ENCODE measurements at regions not wholly inside any gene's neighbourhood (a gene's known extent, or its start where the extent isn't known, plus 50 kb on each side); places are given as distances from the start of the nearest gene placed in this dataset.
"Not testable (repeated sequence)": the region's sequence is repeated elsewhere in the genome, so short reads cannot be mapped to it uniquely, and the experiment has no call there.

GRCh38 chr5:179457612-179458011, 92.7 kb upstream of the RUFY1 start:
- no peak for DNase-seq (ENCODE audit: low read depth in 4 of 4, low spot score in 2 of 4)

DNA sequence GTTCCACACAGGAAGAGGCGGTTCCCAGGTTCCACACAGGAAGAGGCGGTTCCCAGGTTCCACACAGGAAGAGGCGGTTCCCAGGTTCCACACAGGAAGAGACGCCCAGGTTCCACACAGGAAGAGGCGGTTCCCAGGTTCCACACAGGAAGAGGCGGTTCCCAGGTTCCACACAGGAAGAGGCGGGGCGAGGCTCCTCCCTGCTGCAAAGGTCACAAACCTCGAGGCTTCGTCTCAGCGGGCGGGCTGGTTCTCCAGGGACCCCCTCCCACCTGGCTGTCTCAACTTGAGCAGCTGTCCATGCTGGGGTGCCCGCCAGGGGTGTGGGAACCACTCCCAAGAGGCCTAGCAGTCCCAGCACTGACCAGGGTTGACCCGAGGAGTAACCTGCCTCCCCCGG, 94.3 kb upstream of the RUFY1 start:
- not testable (repeated sequence) for DNase-seq (ENCODE audit: low read depth in 4 of 4, low spot score in 2 of 4)

GRCh38 chr5:179455320-179455719, 95.0 kb upstream of the RUFY1 start:
- DNase-seq (ENCODE audit: low read depth in 4 of 4, low spot score in 2 of 4), result no peak

GRCh38 chr5:179454356-179454755, 96.0 kb upstream of the RUFY1 start:
- no peak for DNase-seq (ENCODE audit: low read depth in 4 of 4, low spot score in 2 of 4)

- no peak for DNase-seq (ENCODE audit: low read depth in 4 of 4, low spot score in 2 of 4)
Measured at GRCh38 chr5:179453616-179454015, 96.7 kb upstream of the RUFY1 start.

DNA sequence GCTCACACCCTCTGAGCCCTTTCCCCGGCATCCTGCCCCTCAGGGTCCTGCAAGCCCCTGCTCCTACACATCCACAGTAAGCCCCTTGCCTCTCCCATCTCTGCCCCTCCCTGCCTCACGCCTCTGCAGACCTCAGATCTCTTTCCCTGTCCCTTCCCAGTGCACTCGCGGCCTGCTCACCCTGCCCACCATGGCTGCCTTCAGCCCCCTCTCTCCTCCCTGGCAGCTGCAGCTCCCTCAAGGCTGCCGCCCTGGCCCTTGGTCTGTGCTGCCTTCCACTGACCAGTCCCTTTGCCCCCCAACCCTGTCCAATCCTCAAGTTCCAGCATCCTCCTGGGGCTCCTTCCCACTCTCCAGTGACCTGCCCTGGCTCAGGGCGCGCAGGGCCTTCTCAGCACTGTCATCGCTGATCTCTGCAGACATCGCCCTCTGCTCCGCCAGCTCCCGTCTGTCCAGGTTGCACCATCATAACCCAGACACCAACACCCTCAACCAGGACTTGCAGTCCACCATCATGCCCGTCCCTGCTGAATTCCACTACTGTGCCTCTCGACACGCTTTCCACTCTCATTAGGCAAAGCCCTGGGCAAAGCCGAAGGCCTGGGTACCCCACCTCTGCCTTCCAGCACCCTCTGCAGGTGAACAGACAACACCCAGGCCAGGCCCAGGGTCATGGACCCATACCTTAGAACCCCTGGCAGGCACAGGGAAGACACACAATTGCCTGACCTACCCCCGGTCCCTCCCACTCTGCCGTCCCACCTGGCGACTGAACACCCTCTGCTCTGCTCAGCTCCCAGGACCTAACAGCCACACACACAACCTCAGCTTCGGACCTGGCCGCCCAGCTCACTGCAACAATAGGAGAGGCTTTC, 97.8 kb upstream of the RUFY1 start:
- DNase-seq (ENCODE audit: low read depth in 4 of 4, low spot score in 2 of 4), result no peak

- DNase-seq (ENCODE audit: low read depth in 4 of 4, low spot score in 2 of 4), result no peak
Measured at GRCh38 chr5:179451828-179452196, 98.5 kb upstream of the RUFY1 start.

DNA sequence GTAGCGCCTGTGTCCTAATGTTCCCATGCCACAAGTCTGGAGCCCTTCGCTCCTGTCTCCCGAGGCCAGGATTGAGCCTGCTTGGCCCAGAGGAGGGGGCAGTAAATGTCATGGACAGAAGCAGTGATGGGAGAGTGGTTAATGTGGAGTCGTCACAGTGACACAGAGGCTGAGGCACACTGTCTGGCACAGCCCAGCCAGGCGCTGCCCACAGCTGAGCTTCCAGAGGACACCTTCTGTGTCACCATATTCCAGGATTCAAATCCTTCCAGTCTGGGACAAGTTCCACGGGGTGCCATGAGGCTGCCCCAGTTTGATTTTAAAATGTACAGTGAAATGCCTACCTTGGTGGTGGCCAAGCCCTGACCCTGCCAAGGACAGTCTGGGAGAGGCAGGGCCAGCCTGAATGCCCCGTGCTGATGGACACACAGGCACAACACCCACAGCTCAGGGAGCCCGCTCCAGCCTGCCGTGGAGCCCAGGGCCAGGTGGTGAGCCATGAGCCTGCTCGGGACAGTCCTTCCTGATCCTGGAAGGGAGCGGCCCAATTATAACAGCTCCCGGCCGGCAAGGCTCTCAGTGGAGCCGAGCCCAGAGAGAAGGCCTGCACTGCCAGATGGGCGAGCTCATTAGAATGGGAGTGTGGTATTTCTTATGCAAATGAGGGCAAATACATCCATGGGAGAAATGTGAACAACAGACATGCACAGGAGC, 99.1 kb upstream of the RUFY1 start:
- DNase-seq (ENCODE audit: low read depth in 4 of 4, low spot score in 2 of 4), result no peak

- DNase-seq (ENCODE audit: low read depth in 4 of 4, low spot score in 2 of 4), result not testable (repeated sequence)
Measured at GRCh38 chr5:179449950-179450349, 100.4 kb upstream of the RUFY1 start.

DNA sequence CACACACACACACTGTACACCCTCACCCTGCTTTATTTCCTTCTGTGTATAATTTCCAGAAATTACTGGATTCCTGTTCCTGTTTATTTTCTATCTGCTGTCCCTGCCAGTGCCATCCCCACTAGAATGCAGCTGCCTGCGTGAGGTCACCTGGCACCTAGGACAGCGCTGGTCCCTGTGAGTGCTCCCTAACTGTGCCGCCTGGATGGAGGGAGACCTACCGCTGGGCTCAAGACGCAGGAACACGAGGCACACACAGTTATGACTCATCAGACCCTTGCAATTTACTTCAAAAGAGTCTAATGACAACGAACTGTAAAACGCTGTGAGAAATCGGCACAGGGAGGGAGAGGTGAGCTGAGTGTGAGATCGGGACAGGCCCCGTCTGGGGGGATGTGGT, 102.1 kb upstream of the RUFY1 start:
- DNase-seq (ENCODE audit: low read depth in 4 of 4, low spot score in 2 of 4), result not testable (repeated sequence)

DNA sequence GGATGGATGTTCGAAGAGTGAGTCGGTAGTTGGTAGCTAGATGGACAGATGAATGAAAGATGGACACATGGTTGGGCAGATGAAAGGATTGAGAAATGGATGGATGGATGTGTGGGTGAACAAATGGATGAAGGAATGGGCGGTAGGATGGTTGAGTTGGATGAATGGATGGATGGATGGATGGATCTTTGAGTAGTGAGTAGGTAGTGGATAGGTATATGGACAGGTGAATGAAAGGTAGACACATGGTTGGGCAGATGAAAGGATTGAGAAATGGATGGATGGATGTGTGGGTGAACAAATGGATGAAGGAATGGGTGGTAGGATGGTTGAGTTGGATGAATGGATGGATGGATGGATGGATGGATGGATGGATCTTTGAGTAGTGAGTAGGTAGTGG, 97.0 kb upstream of the ADAMTS2 start:
- not testable (repeated sequence) for DNase-seq (ENCODE audit: low read depth in 4 of 4, low spot score in 2 of 4)

DNA sequence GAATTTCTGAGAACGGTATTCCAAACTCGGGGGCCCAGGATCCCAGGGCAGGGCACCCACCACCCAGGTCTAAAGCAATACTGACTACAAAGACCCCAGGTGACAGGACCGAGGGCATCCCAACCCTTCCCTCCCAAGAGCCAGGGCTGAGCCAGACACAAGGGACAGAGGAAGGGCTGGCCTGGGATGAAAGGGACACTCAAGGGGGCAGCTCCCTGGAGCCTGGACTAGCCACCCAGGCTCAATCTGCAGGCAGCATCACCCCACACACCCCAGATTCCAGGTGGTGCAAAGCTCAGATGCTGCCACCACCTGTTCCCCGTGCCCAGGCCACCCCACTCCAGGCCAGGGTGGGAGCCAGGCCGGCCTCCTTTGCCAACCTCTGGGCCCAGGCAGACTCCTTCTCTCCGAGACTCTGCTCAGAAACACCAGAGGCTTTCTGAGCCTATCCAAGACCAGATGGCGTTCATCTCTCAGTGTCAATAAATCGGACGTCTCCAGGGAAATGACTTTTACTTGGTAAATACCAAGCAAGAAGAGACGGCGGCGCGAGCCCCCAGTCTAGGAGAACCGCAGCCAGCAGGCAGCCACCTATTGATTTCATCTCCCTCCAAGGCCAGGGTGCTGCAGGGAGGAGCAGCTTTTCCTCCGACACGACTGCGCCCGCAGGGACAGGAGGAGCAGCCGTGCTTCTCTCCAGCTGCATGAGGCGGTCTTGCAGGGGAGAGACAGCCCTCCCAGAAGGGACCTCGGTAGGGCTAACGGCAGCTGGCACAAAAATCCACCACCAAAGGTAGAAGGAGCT, 94.1 kb upstream of the ADAMTS2 start:
- DNase-seq (ENCODE audit: low read depth in 4 of 4, low spot score in 2 of 4), result no peak

DNA sequence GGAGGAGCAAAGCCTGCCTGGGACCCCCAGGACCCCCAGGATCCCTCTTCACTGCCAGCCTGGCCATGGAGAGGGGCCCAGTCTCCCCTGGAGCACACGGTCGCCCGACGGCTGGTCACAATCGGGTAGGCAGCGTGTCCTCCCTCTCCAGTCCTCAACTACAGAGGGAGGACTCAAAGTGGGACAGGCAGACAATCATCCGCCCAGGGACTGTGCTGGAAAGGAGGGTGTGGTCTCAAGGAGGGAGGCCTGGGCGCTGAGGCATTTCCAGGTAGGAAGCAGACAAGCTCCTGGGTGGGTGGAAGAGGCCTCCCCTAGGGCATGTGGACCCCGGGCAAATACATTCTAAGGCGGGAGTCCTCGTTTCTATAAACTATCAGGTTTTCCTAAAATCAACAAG, 93.2 kb upstream of the ADAMTS2 start:
- no peak for DNase-seq (ENCODE audit: low read depth in 4 of 4, low spot score in 2 of 4)

- DNase-seq (ENCODE audit: low read depth in 4 of 4, low spot score in 2 of 4), result no peak
Measured at GRCh38 chr5:179438011-179438441, 92.8 kb upstream of the ADAMTS2 start.

DNA sequence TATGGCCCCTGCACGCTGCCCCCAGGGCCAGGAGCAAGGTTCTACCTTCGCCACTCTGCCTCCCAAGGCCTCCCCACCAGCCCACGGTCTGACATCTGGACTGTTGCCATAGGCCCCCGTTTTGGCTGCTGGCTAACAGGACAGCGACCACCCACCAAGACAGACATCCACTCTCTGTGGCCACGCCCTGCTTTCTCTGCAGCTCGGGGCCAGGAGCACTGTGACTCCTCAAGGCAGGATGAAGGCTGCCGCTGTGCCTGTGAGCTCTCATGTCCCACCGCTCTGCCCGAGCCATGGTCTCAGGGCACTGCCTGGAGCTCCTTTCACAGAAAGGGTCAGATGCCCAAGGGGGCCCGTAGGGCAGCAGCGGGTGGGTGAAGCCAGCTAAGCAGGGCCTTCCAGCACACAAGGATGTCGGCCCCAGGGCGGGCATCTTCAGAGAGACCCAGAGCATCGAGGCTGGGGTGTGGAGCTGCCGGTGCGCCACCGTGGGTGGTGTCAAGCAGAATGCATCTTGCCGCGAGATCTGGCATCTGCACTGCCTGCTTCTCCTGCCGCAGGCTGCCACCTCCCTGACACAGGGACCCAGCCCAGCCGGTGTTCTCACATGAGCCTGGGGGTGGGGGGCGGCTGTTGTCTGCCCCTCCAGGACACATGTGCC, 92.2 kb upstream of the ADAMTS2 start:
- DNase-seq (ENCODE audit: low read depth in 4 of 4, low spot score in 2 of 4), result no peak

DNA sequence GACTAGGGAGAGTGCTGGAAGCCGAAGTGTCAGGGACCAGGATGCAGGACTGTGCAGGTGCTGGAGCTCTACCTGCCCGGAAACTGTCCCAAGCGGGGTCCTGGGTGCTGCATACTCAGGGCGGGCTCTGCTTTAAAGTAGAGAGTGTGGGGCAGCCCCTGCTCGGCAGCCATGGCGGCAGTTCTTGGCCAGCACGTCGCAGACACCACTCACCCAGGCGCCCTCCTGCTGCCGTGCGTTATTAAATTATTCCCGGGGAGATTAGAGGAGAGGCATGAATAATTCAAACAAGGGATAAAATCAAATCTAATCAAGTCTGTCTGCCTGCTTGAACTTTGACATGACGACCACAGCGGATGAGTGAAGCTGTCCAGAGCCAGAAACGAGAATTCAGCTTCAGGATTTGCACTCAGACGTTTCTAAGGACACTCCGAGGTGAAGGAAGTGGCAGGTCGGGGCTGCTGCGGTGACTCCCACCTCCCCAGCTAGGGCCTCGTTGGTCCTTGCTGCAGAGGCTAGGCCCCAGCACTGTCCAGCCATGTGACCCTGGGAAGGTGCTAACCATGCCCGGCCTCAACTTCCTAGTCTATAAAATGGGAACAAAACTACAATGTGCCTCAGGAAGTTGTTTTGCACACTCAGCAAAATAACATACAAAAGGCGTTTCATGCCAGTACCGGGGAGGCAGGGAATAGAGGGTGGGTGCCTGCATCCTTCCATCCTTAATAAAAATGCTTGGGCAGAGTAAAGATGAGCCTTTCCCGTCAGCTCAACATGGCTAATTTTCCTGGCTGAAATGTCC, 91.3 kb upstream of the ADAMTS2 start:
- DNase-seq (ENCODE audit: low read depth in 4 of 4, low spot score in 2 of 4), result no peak

- DNase-seq (ENCODE audit: low read depth in 4 of 4, low spot score in 2 of 4), result no peak
Measured at GRCh38 chr5:179435731-179436315, 90.6 kb upstream of the ADAMTS2 start.

GRCh38 chr5:179435181-179435580, 89.9 kb upstream of the ADAMTS2 start:
- no peak for DNase-seq (ENCODE audit: low read depth in 4 of 4, low spot score in 2 of 4)

DNA sequence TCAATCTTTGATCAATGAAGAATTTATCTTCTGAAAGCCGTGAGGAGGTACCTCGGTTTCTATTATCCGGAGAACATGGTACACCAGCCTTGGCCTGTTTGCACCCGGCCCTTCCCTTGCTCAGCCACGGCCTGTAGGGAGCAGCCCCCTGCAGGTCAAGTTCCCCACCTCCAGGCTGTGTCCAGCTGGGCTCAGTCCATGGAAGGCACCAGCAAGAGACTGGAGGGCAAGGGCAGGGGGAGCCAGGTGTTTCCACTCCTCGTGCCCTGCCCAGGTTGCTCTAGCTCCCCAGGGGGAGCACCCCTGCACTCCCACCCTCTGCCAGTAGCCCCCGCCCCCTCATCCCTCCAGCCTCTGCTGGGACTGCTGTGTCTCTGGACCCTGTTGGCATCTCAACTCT, 87.3 kb upstream of the ADAMTS2 start:
- DNase-seq (ENCODE audit: low read depth in 4 of 4, low spot score in 2 of 4), result no peak
